Endothelial cell (in vitro differentiated cells): ENCODE measurements at regions not wholly inside any gene's neighbourhood (a gene's known extent, or its start where the extent isn't known, plus 50 kb on each side); places are given as distances from the start of the nearest gene placed in this dataset.
A peak's percentile ranks its signal among the peaks of the same experiment; 100 is the strongest.

Source experiments
- DNase-seq: peaks from one replicate; pipeline ENCODE4 v3.0.0; 2021; ENCODE audit warnings: low spot score
- H3K27ac Mint-ChIP-seq: one replicate; pipeline ENCODE4 v1.8.0; 2021; ENCODE audit warnings: mixed read lengths, inconsistent platforms; ENCODE audit not compliant: unreplicated experiment
- H3K27me3 Mint-ChIP-seq: one replicate; pipeline ENCODE4 v1.8.0; 2021; ENCODE audit warnings: mild to moderate bottlenecking, moderate library complexity, mixed read lengths, inconsistent platforms; ENCODE audit not compliant: unreplicated experiment
- H3K36me3 Mint-ChIP-seq: one replicate; pipeline ENCODE4 v1.8.0; 2021; ENCODE audit warnings: mild to moderate bottlenecking, low read depth, mixed read lengths, inconsistent platforms; ENCODE audit not compliant: unreplicated experiment
- H3K4me1 Mint-ChIP-seq: one replicate; pipeline ENCODE4 v1.8.0; 2021; ENCODE audit warnings: mild to moderate bottlenecking, mixed read lengths, inconsistent platforms; ENCODE audit not compliant: unreplicated experiment
- H3K4me3 Mint-ChIP-seq: one replicate; pipeline ENCODE4 v1.8.0; 2021; ENCODE audit warnings: mild to moderate bottlenecking, mixed read lengths, inconsistent platforms; ENCODE audit not compliant: unreplicated experiment
- H3K9me3 Mint-ChIP-seq: one replicate; pipeline ENCODE4 v1.8.0; 2021; ENCODE audit warnings: mixed read lengths, inconsistent platforms; ENCODE audit not compliant: unreplicated experiment
- TF ChIP-seq, protein P1 (sequence below): fragments of 200-600 bp; sonication (generic); IDR thresholded peaks from one replicate; pipeline ENCODE4 v1.5.0; 2021; ENCODE audit warnings: antibody characterized with exemption; ENCODE audit not compliant: unreplicated experiment

DNA sequence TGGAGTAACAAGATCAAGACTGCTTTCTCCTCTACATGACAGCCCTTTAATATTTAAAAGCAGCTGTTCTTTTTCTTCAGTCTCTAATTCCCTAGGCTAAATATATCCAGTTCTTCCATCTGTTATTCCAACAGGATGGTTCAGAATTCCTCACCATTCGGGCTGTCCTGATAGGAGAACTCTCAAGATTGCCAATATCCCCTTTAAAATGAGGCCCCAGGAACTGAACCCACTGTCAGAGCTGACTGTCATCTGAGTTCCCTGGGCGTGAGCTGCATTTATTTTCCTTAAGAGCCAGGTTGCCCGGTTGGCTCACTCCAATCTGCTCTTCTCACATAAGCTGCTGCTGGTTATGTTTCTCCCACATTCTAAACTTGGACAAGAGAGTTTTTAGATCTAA lies 177.6 kb downstream of the MIS18A start:
- no peak overlapping the region for H3K27ac Mint-ChIP-seq
- no peaks in the 10 kb centered on the region for H3K9me3 Mint-ChIP-seq
- H3K27me3 Mint-ChIP-seq: no peaks in the 10 kb centered on the region
- H3K36me3 Mint-ChIP-seq: no peaks in the 10 kb centered on the region
- no peaks in the 10 kb centered on the region for H3K4me1 Mint-ChIP-seq
- no peak for DNase-seq
- TF ChIP-seq, protein P1, sequence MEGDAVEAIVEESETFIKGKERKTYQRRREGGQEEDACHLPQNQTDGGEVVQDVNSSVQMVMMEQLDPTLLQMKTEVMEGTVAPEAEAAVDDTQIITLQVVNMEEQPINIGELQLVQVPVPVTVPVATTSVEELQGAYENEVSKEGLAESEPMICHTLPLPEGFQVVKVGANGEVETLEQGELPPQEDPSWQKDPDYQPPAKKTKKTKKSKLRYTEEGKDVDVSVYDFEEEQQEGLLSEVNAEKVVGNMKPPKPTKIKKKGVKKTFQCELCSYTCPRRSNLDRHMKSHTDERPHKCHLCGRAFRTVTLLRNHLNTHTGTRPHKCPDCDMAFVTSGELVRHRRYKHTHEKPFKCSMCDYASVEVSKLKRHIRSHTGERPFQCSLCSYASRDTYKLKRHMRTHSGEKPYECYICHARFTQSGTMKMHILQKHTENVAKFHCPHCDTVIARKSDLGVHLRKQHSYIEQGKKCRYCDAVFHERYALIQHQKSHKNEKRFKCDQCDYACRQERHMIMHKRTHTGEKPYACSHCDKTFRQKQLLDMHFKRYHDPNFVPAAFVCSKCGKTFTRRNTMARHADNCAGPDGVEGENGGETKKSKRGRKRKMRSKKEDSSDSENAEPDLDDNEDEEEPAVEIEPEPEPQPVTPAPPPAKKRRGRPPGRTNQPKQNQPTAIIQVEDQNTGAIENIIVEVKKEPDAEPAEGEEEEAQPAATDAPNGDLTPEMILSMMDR: no peak
- no peak overlapping the region for H3K4me3 Mint-ChIP-seq

DNA sequence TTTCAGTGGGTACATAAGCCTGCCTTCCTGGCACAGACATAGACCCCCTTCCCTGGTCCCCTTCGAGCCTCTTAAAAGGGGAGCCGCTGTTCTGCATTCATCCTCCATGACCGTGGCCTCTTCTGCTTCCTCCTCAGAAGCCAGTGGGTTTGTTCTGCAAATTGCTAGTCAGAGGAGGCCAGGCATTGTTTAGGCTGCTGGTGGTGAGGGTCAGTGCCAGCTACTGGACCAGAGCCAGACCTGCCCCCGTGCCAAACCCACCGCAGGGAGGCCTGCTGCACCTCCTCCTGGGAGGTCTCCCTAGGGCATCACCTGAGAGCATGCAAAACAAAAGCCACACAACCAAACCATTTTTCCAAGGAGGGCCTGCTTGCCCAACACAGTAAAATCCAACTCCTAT lies 178.4 kb downstream of the MIS18A start:
- no peaks in the 10 kb centered on the region for H3K9me3 Mint-ChIP-seq
- H3K27ac Mint-ChIP-seq: no peak overlapping the region
- no peak for DNase-seq
- no peak overlapping the region for H3K4me3 Mint-ChIP-seq
- TF ChIP-seq, protein P1: no peak
- H3K36me3 Mint-ChIP-seq: no peaks in the 10 kb centered on the region
- no peaks in the 10 kb centered on the region for H3K27me3 Mint-ChIP-seq
- no peaks in the 10 kb centered on the region for H3K4me1 Mint-ChIP-seq

DNA sequence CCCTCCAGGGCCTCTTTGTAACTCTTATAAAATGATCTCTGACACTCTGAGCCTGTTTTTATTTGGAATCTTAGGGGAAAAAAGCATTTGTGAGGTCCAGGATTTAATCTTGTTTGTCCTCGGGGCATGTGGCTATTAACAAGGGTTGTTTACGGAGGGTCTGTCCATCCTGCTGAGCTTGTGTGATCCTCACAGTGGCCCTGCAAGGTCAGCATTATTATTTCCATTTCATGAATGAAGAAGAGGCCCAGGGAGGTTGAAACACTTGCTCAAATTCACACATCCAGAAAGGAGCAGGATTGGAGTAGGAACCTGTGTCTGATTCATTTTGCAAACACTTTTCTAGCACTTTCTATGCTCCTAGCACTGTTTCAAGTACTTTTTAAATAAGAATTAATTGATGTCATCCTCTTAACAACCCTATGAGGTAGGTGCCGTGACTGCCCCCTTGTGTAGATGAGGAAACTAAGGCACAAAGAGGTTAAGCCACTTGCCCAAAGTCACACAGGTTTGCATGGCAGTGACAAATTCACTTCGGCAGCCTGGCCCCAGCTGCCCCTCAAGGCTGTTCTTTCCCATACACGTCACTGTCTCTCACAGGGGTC lies 178.9 kb downstream of the MIS18A start:
- no peak for DNase-seq
- H3K27ac Mint-ChIP-seq: no peak overlapping the region
- H3K4me3 Mint-ChIP-seq: no peak overlapping the region
- no peaks in the 10 kb centered on the region for H3K9me3 Mint-ChIP-seq
- no peaks in the 10 kb centered on the region for H3K36me3 Mint-ChIP-seq
- H3K27me3 Mint-ChIP-seq: no peaks in the 10 kb centered on the region
- TF ChIP-seq, protein P1: no peak
- H3K4me1 Mint-ChIP-seq: no peaks in the 10 kb centered on the region

DNA sequence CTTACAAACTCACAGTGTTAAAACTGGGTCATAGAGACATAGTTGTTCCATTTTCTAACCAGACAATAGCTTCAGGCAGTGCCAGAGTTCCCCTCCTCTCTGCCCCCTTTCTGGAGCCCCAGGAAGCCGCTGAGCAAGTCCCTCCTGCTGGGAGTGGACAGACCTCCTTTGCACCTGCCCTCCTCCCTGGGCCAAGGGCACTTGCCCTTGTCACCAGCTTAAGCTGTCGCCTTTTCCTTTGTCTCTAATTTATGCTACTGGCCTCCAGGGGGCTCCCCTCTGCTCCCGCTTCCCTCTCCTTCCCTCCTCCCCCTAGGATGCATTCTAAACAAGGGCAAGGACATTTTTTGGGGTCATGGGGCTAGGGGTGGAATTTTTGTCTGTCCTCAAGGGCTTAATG lies 182.4 kb downstream of the MIS18A start:
- Mint-ChIP-seq H3K9me3 (peaks cover 5% of the 10 kb centered on the region), H3K4me1 (no peaks in the 10 kb centered on the region), H3K4me3 (no peak overlapping the region), H3K36me3 (peaks cover 4% of the 10 kb centered on the region), H3K27ac (no peak overlapping the region), H3K27me3 (no peaks in the 10 kb centered on the region)
- peak; percentile 42 for DNase-seq
- TF ChIP-seq, protein P1: peak; percentile 51

DNA sequence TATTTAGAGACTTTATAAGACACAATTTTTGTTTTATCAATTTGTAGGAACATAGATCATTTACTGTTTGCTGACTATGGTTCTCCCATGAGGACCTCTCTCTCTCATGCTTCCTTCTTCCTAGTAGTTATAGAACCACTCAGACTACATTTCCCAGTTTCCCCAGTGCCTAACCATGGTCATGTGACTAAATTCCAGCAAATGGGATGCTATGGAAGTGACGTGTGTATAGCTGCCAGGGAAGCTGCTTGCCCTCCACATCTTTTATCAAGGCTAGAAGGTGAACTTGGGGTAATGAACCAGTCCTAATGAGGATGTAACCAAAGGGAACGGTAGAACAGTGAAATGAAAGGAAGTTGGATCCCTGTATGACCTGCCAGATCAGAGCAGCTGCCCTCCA lies 184.0 kb downstream of the MIS18A start:
- peaks cover 4% of the 10 kb centered on the region for H3K36me3 Mint-ChIP-seq
- H3K27ac Mint-ChIP-seq: no peak overlapping the region
- TF ChIP-seq, protein P1: no peak
- no peak overlapping the region for H3K4me3 Mint-ChIP-seq
- DNase-seq: no peak
- peaks cover 5% of the 10 kb centered on the region for H3K9me3 Mint-ChIP-seq
- no peaks in the 10 kb centered on the region for H3K4me1 Mint-ChIP-seq
- H3K27me3 Mint-ChIP-seq: no peaks in the 10 kb centered on the region
